NCI-H1092 treated with DMSO at 0.1 percent for 48 hours (cell line): ENCODE measurements at regions not wholly inside any gene's neighbourhood (a gene's known extent, or its start where the extent isn't known, plus 50 kb on each side); places are given as distances from the start of the nearest gene placed in this dataset.
"Not testable (repeated sequence)": the region's sequence is repeated elsewhere in the genome, so short reads cannot be mapped to it uniquely, and the experiment has no call there.

Experiments used
- DNase-seq: peaks from one replicate; lab custom pipeline; 2025; lab: John Stamatoyannopoulos, UW

DNA sequence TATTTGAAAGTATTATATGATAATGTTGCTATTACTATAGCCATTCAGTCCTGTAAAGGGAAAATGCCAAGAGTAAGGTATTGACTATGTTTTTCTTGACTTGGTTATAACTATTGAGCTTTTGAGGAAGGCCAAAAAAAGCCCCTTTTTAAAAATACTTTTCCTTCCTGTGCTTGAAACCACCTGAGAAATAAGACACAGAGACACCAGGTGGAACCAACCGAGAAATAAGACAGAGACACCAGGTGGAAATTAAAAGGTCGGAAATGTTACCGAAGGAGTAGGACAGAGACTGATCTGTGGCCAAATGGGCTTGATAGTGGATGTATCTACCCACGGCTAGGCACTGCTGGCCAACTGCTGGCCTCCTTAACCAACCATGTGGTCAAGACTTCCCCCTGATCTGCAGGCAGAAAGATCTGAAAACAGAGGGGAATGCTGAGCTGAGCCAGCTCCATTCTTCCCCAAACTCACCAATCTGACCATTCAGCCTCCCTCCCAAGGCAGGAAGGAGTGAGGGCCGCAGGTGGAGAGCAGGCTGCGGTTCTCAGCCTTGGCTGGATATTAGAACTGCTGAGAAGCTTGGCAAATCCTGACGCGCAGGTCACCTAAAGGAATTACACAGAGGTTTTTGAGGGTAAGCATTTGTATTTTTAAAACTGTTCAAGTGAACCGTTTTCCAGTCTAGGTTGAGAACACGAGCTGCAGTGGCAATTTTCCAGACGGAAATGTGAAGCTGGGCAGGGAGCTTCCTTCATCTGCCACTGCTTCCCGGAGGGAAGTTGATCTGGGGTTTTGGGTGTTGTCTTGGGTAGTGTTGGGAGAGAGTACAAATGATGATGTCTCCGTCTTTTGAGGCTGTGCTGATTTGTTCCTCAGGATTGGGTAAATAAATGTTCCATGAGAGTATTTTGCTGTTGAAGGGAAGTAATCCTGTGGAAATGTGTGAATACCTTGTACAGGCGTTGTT is 121.7 kb upstream of the EXOC2 start:
- DNase-seq: no peak

DNA sequence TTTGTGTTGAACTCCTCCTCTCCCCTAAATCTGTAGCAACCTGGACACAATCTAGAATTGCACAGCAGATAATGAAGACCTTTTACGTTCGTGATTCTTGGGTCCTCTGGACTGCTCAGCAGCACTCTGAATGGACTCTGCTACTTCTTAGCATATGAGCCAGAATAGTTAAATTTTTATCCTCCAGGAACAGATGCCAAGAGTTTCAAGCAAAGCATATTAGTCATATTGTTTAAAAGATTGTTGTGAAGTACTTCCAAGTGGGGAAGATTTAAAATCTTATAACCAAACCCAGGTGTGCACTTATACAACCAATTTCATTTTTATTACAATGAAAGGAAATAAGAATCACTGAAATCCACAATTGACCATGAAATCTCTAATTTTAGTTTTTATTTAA is 118.9 kb upstream of the EXOC2 start:
- DNase-seq: no peak

DNA sequence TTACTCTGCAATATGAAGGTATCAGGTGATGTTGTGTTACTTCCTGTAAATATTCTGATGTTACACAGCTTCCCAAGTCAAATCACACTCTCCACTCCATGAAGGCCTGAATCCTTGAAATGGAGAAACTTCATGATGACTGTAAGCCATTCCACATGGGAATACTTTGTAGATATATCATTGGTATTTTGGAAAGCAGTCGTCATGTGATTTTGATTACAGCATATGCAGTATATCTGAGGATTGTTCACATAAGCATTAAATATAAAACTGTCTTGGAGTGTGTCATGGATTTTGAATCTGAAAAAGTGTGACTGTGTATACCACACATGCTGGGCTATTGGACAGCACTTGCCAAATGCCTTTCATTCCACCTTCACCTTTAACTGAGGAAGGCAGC is 118.3 kb upstream of the EXOC2 start:
- no peak for DNase-seq

DNA sequence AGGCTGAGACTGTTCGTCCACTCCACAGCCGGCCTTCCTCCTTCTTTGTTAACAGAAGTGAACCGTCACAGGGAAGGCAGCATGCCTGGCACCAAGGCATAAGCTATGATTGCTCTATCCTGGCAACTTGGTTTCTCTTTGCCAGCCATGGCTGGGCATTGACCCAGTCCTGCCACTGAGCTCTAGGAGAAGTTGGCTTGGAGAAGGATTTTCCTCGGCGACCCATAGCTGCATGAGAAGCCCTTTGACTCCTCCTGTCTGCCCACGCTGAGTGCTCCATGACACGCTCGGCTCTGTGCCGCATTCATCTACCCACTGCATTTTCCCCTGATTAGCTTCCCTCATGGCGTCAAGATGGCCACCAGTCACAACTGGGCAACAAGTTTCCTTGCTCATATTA is 111.8 kb upstream of the EXOC2 start:
- no peak for DNase-seq

- DNase-seq: no peak
Measured at GRCh38 chr6:804317-804716, 111.4 kb upstream of the EXOC2 start.

DNA sequence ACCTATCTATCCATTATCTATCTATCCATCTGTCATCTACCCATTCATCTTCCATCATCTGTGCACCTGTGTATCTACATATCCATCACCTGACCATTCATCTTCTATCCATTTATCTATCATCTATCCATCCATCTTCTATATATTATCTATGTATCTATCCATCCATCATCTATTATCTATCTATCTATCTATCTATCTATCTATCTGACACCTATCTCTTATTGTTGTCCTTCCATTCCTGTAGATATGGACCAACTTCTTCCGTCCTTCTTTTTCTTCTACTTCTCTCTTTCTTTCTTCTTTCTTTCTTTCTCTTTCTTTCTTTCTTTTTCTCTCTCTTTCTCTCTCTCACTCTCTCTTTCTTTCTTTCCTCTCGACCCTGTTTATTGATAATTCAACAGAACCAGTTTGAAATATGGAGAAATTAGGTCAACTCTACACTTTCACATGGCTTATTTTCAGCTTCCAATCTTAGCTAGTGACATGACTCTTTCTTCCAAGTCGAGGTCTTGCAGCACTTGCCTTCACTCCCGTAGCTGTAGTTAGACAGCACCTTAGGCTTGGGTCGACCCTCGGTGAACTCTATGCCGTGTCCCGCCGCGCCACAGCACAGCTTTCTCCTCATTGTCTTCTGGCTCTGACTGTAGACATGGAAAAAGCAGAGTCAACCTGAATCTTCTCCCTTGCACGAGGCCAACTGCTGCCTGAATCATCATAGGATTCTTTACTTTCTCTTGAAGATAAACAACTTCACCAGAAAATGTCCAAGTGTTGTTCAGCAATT is 110.4 kb upstream of the EXOC2 start:
- DNase-seq: no peak

DNA sequence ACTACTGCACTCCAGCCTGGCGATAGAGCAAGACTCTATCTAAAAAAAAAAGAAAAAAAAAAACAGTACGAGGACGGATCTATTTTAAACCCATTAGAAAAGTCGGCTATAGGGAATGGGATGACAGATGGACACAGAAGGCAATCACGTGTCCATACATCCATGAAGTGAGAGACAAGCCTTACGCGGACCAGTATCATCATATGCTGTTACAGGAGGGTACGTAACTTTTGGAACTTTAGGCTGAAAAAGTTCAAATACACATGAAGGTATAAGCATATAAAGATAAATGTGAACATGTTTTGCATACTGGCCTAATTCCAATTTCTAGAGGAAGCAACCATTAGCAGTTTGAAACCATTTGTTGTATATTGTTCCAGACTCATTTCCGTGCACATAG is 109.8 kb upstream of the EXOC2 start:
- DNase-seq: no peak

DNA sequence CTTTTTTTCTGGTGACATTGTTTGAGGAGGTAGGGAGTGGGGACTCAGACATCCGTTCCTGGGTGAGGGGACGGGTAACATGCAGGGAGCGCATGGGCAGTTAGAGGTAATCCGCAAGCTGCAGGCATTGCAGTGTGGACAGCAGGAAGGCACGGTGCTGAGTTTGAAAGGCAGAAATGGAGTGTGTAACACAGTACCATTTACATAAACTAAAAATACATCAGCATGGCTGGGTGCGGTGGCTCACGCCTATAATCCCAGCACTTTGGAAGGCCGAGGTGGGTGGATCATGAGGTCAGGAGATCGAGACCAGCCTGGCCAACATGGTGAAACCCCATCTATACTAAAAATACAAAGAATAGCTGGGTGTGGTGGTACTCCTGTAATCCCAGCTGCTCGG is 109.3 kb upstream of the EXOC2 start:
- not testable (repeated sequence) for DNase-seq

GRCh38 chr6:799769-800168 is 106.8 kb upstream of the EXOC2 start:
- no peak for DNase-seq

DNA sequence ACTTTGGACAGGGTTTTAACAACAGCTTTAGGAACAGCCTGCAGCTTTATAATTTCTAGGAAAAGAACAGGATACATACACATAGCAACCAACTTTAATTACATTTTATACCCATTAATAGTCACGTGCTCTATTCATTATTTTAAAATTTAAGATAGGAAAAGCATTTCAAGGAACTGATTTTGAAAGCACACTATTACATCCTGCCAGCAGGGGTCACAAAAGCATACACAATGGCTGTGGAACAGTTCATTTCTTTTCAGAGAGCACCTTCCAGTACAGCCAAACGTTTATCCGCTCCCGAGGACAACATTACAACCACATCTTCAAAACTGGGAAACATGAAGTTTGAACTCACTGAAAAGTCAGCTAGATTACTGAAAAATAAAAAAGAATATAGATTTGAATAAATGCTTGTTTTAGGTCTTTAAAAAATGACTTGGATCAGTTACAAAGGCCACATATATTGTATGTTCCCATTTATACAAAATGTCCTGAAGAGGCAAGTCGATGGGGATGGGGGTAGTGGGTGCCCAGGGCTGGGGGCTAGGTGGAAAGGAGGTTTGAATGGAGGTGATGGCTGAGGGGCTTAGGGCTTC is 104.6 kb upstream of the EXOC2 start:
- DNase-seq: peak; percentile 20

DNA sequence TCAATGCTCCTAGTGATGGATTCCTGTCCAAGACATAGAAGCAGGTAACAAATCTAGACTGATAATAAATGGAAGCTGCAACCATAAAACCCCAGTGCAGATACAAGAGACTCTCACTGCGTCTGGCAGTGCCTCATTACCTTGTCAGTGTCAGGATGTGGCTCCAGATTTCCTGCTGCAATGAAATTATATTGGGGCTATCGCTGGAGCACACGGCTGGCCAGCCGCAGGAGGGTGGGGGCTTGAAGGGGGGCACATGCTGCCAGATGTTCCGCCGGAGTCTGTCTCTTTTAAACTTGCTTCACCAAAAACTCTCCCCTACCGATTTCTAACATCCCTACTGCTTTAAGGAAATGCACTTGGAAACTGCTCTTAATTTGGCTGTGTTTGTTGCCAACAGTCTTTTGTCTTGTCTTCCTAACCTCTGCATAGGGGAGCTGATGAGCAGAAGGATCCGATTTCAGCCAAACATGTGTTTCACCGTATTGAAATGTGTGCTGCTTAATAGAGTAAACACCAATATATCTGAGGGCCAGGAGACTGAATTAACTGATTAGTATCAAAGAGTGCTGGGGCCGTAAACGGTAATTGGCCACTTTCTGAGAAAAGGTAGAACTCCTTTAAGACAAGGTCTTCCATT is 102.2 kb upstream of the EXOC2 start:
- no peak for DNase-seq

DNA sequence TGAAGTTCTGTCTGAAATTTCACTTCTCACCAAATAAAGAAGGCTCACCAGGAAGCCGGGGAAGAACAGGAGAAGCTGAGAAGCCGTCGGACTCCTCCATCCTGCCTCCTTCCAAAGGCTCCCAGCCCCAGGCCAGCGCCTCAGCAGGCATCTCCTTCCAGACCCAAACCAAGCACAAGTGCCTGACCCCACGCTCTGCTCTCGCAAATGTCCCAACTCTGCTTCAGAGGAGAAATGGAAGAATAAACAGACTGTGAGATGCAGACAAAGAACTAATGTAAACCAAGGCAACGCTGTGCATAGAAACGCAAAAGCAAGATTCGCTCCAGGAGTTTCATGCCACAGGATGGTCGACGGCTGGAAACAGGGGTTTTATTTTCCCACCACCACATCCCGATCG is 100.3 kb upstream of the EXOC2 start:
- no peak for DNase-seq

GRCh38 chr6:792662-793061 is 99.7 kb upstream of the EXOC2 start:
- DNase-seq: no peak

DNA sequence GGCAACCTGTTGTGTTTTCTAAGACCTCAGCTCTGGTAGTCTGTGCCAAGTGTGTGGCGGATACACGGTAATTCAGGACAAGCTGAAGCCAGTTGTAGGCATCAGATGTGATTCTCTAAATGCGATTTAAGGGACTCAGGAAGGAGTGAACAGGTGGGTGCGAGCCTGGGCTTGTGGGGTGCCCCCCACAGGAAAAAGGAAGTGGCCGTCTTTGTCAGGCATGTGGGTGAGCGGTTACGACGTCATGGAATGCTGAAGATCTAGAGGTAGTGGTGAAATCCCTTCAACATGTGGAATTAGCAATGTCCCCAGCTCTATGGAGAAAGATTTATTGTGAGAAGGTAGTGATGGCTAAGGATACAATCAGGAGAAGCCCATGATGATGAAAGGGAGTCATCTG is 95.1 kb upstream of the EXOC2 start:
- no peak for DNase-seq

- DNase-seq: no peak
Measured at GRCh38 chr6:786946-787763, 94.2 kb upstream of the EXOC2 start.

GRCh38 chr6:783966-784735 is 91.2 kb upstream of the EXOC2 start:
- DNase-seq: no peak

GRCh38 chr6:782141-782540 is 89.2 kb upstream of the EXOC2 start:
- no peak for DNase-seq

DNA sequence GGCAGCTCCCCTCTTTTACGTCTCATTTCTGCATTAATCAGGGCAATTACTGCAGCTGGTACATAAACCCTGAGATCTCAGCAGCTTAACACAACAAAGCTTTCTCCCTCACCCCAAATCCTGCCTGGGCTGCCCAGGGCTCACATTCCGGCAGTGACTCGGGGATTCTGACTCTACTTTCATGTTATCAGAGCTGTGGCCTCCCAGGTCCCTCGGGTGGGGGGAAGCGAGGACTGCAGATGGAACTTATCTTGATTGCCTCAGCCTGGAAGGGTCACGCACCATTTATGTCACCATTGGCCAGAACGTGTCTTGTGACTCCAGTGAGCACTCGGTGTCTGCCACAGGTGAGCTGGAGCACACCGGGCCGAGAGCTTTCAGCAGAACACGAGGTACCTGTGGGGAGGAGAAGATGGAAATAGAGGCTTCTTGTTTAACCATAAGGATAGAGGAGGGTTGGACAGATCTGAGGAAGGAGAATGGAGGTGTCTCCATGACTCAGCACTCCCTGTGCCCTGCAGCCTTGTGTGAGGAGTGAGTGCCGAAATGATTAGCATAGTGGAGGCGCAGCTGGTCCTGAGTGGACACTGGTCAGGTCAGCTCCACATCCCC is 88.5 kb upstream of the EXOC2 start:
- DNase-seq: no peak

- DNase-seq: no peak
Measured at GRCh38 chr6:780706-781105, 87.8 kb upstream of the EXOC2 start.

DNA sequence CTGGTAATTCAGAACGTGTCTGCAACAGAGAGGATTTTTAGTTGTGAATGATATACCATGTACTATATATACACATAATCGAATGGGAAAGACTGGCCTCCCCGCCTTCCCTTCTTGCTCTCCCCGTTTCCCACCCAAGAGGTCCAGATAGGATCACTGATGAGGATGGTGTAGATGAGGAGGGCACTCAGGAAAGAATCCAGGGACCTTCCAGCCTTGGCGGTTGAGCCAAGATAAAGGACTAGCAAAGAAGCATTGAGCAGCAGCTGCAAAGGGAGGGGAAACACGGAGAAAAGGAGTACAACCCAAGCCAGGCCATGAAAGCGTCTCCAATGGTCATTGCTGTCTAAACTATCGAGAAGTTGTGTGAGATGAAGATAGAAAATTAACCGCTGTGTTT is 84.0 kb upstream of the EXOC2 start:
- DNase-seq: no peak
